AG04450 (cell line): ENCODE measurements at regions not wholly inside any gene's neighbourhood (a gene's known extent, or its start where the extent isn't known, plus 50 kb on each side); places are given as distances from the start of the nearest gene placed in this dataset.

Source experiments
- CTCF ChIA-PET: fragments of 300-600, 350-600 bp; formaldehyde crosslinking; extraction: SDS; loops from one replicate; lab custom pipeline; 2022; ENCODE audit warnings: antibody characterized with exemption, inconsistent platforms; lab: Charles Lee
- POLR2A ChIA-PET: fragments of 350-600 bp; formaldehyde crosslinking; extraction: SDS; loops from one replicate; lab custom pipeline; 2021; ENCODE audit warnings: antibody characterized with exemption, inconsistent platforms; lab: Yijun Ruan, JAX
- DNase-seq: peaks from one replicate; pipeline ENCODE4 v3.0.0-alpha.2; 2011; ENCODE audit warnings: low read depth, low spot score
- H3K27ac ChIP-seq: one replicate; pipeline ENCODE4 v1.5.1; 2012; ENCODE audit warnings: low read depth, low read length, control low read depth
- H3K27me3 ChIP-seq: one replicate; pipeline ENCODE4 v1.6.0; 2012; ENCODE audit warnings: low read length; ENCODE audit not compliant: control insufficient read depth, insufficient read depth
- H3K4me3 ChIP-seq: 2 replicates; pipeline ENCODE4 v1.5.1; 2011; ENCODE audit warnings: mild to moderate bottlenecking, low read depth, low read length, control low read depth
- H3K9me3 ChIP-seq: 2 replicates; pipeline ENCODE4 v1.5.1; 2012; ENCODE audit warnings: low read length; ENCODE audit not compliant: control insufficient read depth, insufficient read depth
- TF ChIP-seq, protein P1 (sequence below): IDR thresholded peaks from 2 replicates; pipeline ENCODE4 v1.5.1; 2011; ENCODE audit warnings: low read depth, low read length, control low read depth, inconsistent platforms

DNA sequence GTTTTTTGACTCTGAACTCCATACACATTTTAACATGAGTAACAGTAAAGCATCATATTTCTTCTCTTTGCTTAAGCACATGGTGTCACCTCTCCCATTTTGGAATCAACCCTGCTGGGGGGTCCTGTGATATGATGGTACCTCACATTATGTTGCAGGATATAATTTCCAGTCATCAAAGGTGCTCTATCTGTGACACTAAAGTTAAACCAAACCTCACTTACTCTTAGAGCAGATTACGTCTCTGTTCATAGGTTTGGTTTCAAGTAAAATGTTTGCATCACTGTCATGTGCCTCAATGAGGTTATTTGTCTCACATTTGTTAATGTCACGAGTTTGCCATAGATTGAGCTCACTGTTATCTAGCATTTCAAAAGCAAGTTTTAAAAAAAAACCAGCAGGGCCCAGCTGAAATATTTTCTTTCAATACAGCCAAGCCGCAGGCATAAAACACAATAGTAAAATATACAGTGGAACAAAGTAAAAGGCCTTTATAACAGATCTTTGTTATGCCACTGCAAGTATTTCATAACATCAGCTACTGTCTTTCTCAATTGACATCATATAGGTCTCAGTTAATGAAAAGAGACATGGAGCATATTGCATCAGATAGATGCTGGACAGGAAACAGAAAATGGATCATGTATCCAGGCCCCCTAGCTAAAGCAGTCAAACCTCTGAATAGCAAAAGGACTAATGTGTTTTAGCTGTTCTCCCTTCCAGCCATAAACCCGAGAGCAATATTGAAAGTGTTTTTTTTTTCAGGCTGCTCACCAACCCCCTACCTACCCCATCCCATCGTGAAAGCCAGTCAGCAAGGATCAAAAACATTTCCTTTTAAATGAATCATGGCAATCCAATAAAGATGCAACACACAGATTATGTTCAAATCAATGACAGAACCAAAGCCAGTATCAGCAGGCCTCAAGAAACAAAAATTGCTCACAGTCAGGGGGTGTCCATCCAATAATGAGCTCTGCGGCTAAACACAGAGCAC is 182.1 kb upstream of the ITGA1 start:
- H3K27ac ChIP-seq: no peak overlapping the region
- POLR2A ChIA-PET: no interaction called here
- CTCF ChIA-PET: no interaction called here
- TF ChIP-seq, protein P1, sequence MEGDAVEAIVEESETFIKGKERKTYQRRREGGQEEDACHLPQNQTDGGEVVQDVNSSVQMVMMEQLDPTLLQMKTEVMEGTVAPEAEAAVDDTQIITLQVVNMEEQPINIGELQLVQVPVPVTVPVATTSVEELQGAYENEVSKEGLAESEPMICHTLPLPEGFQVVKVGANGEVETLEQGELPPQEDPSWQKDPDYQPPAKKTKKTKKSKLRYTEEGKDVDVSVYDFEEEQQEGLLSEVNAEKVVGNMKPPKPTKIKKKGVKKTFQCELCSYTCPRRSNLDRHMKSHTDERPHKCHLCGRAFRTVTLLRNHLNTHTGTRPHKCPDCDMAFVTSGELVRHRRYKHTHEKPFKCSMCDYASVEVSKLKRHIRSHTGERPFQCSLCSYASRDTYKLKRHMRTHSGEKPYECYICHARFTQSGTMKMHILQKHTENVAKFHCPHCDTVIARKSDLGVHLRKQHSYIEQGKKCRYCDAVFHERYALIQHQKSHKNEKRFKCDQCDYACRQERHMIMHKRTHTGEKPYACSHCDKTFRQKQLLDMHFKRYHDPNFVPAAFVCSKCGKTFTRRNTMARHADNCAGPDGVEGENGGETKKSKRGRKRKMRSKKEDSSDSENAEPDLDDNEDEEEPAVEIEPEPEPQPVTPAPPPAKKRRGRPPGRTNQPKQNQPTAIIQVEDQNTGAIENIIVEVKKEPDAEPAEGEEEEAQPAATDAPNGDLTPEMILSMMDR: no peak
- DNase-seq: no peak
- no peaks in the 10 kb centered on the region for H3K27me3 ChIP-seq
- no peaks in the 10 kb centered on the region for H3K9me3 ChIP-seq
- no peak overlapping the region for H3K4me3 ChIP-seq

- no peak for DNase-seq
- TF ChIP-seq, protein P1: no peak
- CTCF ChIA-PET: no interaction called here
- H3K9me3 ChIP-seq: no peaks in the 10 kb centered on the region
- POLR2A ChIA-PET: no interaction called here
- H3K27ac ChIP-seq: no peak overlapping the region
- no peaks in the 10 kb centered on the region for H3K27me3 ChIP-seq
- H3K4me3 ChIP-seq: no peak overlapping the region
Measured at GRCh38 chr5:52607227-52607824, 180.4 kb upstream of the ITGA1 start.

DNA sequence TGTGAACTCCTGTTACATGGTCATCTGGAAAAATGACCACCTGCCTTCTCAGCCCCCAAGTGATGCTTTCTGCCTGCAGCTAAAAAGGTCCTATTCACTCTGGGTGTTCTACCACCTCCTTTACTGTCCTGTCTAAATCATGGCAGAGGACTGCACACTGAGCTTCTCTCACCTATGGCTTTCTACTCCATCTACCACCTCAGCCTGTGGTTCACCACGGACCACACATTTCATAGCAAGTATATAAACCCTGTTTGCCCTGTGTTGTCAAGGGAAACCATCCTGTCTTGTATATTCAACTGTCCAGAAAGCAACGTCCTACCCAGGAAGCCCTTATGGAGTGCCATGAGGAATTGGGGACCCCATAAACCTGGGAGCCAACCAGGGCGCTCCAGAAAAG is 167.4 kb upstream of the ITGA1 start:
- Histone ChIP-seq H3K27me3 (no peaks in the 10 kb centered on the region), H3K4me3 (no peak overlapping the region), H3K9me3 (no peaks in the 10 kb centered on the region), H3K27ac (no peak overlapping the region)
- TF ChIP-seq, protein P1: no peak
- POLR2A ChIA-PET: no interaction called here
- DNase-seq: no peak
- CTCF ChIA-PET: no interaction called here

GRCh38 chr5:52623291-52623690 is 164.4 kb upstream of the ITGA1 start:
- Histone ChIP-seq H3K4me3 (no peak overlapping the region), H3K27me3 (no peaks in the 10 kb centered on the region), H3K9me3 (no peaks in the 10 kb centered on the region), H3K27ac (no peak overlapping the region)
- ChIA-PET POLR2A (no interaction called here), CTCF (no interaction called here)
- TF ChIP-seq, protein P1: no peak
- no peak for DNase-seq

DNA sequence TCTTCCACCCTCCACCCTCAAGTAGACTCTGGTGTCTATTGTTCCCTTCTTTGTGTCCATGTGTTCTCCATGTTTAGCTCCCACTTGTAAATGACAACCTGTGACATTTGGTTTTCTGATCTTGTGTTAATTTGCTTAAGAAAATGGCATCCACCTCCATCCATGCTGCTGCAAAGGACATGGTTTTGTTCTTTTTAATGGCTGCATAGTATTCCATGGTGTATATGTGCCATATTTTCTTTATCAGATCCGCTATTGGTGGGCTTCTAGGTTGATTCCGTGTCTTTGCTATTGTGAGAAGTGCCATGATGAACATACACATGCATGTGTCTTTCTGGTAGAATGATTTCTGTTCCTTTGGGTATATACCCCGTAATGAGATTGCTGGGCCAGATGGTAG is 163.4 kb upstream of the ITGA1 start:
- Histone ChIP-seq H3K4me3 (no peak overlapping the region), H3K27ac (no peak overlapping the region), H3K27me3 (no peaks in the 10 kb centered on the region), H3K9me3 (no peaks in the 10 kb centered on the region)
- DNase-seq: no peak
- TF ChIP-seq, protein P1: no peak
- CTCF ChIA-PET: no interaction called here
- POLR2A ChIA-PET: no interaction called here
